ENCODE measurements at regions not wholly inside any gene's neighbourhood (a gene's known extent, or its start where the extent isn't known, plus 50 kb on each side); places are given as distances from the start of the nearest gene placed in this dataset.

- TF ChIP-seq CTCF (IDR thresholded peaks at IDR 0.05): no peak
- no peak for TF ChIP-seq POLR2A (IDR thresholded peaks at IDR 0.05)
Observed at GRCh38 chr1:82108843-82109242, 308.1 kb downstream of the ADGRL2 start.
